ENCODE measurements at regions not wholly inside any gene's neighbourhood (a gene's known extent, or its start where the extent isn't known, plus 50 kb on each side); places are given as distances from the start of the nearest gene placed in this dataset.
"Not testable (repeated sequence)": the region's sequence is repeated elsewhere in the genome, so short reads cannot be mapped to it uniquely, and the experiment has no call there.

GRCh38 chr15:38002883-38003477 lies 68.5 kb downstream of the TMCO5A start:
- H3K36me3 Mint-ChIP-seq, result no peaks in the 10 kb centered on the region
- no peaks in the 10 kb centered on the region for H3K9me3 Mint-ChIP-seq
- H3K4me3 Mint-ChIP-seq, result no peak overlapping the region
- H3K4me1 Mint-ChIP-seq, result no peaks in the 10 kb centered on the region
- H3K27ac Mint-ChIP-seq, result no peak overlapping the region
- peak; percentile 28 for DNase-seq
- CTCF ChIA-PET, result interaction anchor here (0.6 to 1.5 kb wide), 2 partner anchors 347 to 1763 kb away, joined by 3 to 4 read pairs; no protein-coding TSS in a partner anchor
- no peaks in the 10 kb centered on the region for H3K27me3 Mint-ChIP-seq

GRCh38 chr15:38004218-38004861 lies 69.9 kb downstream of the TMCO5A start:
- Mint-ChIP-seq H3K4me1 (no peaks in the 10 kb centered on the region), H3K9me3 (no peaks in the 10 kb centered on the region), H3K27ac (no peak overlapping the region), H3K36me3 (no peaks in the 10 kb centered on the region), H3K4me3 (no peak overlapping the region), H3K27me3 (no peaks in the 10 kb centered on the region)
- CTCF ChIA-PET, result no interaction called here
- no peak for DNase-seq

DNA sequence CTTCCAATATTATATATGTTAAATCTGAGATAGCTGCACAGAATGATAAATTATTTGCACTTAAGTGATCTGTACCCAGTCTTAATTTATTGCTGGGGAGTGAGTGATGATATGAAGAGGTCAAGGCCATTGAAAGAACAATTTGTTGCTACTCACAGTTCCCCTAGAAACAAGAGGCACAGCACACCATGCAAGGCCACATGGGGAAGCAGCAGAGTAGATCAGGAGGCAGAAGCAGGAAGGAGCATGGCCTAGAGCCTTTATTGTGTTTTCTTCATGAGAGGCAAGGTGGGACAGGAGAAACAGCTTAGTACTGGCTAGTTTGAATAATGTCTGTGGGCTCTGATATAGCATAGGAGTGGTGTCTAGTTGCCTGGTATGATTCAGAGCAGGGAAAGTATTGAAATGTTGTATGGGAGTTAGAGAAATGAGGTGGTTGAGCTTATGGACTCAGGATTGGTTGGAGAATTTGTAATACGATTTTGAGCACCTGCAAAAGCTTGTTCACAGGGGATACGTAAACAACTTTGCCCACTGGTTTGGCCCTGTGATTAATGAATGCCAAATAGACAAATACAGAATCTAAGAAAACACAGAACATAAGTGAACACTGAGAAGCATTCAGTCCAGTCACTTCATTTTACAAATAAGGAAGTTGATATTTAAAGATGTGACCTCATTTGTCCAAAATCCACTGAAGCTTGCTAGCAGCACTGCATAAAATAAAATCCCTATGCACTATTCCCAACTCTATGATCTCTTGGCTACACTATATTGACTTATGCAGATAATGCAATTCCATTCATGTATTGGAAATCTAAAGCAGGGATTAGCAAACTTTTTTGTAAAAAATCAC lies 71.7 kb downstream of the TMCO5A start:
- no peaks in the 10 kb centered on the region for H3K4me1 Mint-ChIP-seq

DNA sequence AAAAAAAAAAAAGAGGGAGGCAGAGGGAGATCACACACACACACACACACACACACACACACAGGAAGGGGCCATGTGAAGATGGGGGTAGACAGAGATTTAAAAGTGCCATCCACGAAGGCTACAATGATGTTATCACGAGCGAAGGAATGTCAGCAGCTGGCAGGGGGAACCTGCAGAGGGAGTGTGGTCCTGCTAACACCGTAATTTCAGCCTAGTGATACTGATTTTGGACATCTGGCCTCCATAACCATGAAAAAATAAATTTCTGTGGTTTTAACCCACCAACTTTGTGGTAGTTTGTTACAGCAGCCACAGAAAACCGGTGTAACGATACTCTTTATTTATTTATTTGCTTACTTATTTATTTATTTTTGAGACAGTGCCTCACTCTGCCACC lies 76.0 kb downstream of the TMCO5A start:
- H3K4me3 Mint-ChIP-seq, result no peak overlapping the region
- no peak for DNase-seq
- CTCF ChIA-PET, result no interaction called here
- H3K27me3 Mint-ChIP-seq, result no peaks in the 10 kb centered on the region
- no peaks in the 10 kb centered on the region for H3K4me1 Mint-ChIP-seq
- no peak overlapping the region for H3K27ac Mint-ChIP-seq
- no peaks in the 10 kb centered on the region for H3K9me3 Mint-ChIP-seq
- H3K36me3 Mint-ChIP-seq, result no peaks in the 10 kb centered on the region

More for the DNA sequence above, 71.7 kb downstream of the TMCO5A start:
- Mint-ChIP-seq H3K27me3 (no peaks in the 10 kb centered on the region), H3K4me3 (no peak overlapping the region), H3K36me3 (no peaks in the 10 kb centered on the region), H3K9me3 (no peaks in the 10 kb centered on the region), H3K27ac (no peak overlapping the region)
- DNase-seq, result no peak
- CTCF ChIA-PET, result interaction anchor here (1.2 kb wide), 1 partner anchor 8 kb away, joined by 3 read pairs; no protein-coding TSS in a partner anchor

DNA sequence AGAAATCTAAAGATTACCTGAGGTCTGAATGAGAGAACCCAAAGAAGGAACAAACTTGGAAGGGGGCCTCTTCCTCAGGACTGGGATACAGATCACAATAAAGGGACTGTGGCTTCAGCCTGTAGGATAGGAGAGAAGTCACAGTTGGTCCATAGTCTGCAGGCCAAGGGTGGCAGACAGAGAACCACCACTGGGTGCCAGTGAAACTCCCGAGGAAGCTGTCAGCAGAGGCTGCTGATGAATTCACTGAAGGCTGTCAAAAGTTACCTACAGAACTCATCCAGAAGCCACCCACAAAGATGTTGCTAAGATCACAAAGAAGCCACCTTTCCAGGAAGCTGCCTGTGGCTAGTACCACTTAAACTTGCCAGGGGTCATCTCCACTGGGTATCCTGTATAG lies 78.5 kb downstream of the TMCO5A start:
- Mint-ChIP-seq H3K27ac (no peak overlapping the region), H3K9me3 (no peaks in the 10 kb centered on the region), H3K4me1 (no peaks in the 10 kb centered on the region), H3K27me3 (no peaks in the 10 kb centered on the region), H3K4me3 (no peak overlapping the region), H3K36me3 (no peaks in the 10 kb centered on the region)
- CTCF ChIA-PET, result no interaction called here
- no peak for DNase-seq

GRCh38 chr15:38017721-38018120 lies 83.3 kb downstream of the TMCO5A start:
- Mint-ChIP-seq H3K27me3 (no peaks in the 10 kb centered on the region), H3K36me3 (no peaks in the 10 kb centered on the region), H3K9me3 (no peaks in the 10 kb centered on the region), H3K4me3 (no peak overlapping the region), H3K27ac (no peak overlapping the region), H3K4me1 (no peaks in the 10 kb centered on the region)
- CTCF ChIA-PET, result no interaction called here
- no peak for DNase-seq

DNA sequence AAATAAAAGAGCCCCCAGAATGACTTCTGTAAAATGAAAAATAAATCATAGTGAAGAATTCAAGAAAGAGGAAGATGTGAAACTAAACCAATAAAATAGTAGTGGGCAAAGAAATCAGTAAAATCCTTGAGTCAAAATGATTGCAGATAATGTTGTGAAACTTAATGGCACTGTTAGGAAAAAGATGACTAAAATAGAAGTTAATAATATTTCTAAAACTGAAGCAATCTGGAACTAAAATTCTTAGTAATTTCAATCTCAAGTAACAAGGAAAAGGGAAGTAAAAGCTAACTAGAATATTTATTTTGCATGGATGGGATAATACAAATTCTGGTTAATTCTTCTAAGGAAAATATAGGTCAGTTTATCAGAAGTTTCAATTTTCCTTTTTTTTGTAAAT lies 84.6 kb downstream of the TMCO5A start:
- DNase-seq, result no peak
- CTCF ChIA-PET, result no interaction called here
- no peaks in the 10 kb centered on the region for H3K9me3 Mint-ChIP-seq
- no peak overlapping the region for H3K27ac Mint-ChIP-seq
- H3K4me3 Mint-ChIP-seq, result no peak overlapping the region
- H3K27me3 Mint-ChIP-seq, result no peaks in the 10 kb centered on the region
- H3K4me1 Mint-ChIP-seq, result no peaks in the 10 kb centered on the region
- no peaks in the 10 kb centered on the region for H3K36me3 Mint-ChIP-seq

DNA sequence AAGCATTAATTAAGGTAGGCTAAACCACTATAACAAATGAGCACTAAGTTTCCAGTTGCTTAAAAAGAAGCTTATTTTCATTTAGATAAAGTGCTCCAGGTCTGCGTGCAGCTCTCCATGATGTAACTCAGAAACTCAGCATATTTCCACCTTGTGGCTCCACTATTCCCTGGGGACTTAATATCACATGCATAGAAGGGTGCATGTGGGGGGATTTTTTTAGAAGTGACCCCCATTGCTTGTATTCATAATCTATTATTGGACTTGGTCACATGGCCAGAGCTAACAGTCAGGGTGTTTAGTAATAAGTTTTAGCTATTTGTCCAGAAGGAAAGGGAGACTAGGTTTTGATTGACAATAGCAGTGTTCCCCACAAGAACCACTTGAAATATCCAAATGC lies 86.8 kb downstream of the TMCO5A start:
- no peaks in the 10 kb centered on the region for H3K9me3 Mint-ChIP-seq
- CTCF ChIA-PET, result no interaction called here
- no peak for DNase-seq
- H3K27ac Mint-ChIP-seq, result no peak overlapping the region
- no peaks in the 10 kb centered on the region for H3K27me3 Mint-ChIP-seq
- H3K4me1 Mint-ChIP-seq, result no peaks in the 10 kb centered on the region
- no peak overlapping the region for H3K4me3 Mint-ChIP-seq
- H3K36me3 Mint-ChIP-seq, result no peaks in the 10 kb centered on the region

DNA sequence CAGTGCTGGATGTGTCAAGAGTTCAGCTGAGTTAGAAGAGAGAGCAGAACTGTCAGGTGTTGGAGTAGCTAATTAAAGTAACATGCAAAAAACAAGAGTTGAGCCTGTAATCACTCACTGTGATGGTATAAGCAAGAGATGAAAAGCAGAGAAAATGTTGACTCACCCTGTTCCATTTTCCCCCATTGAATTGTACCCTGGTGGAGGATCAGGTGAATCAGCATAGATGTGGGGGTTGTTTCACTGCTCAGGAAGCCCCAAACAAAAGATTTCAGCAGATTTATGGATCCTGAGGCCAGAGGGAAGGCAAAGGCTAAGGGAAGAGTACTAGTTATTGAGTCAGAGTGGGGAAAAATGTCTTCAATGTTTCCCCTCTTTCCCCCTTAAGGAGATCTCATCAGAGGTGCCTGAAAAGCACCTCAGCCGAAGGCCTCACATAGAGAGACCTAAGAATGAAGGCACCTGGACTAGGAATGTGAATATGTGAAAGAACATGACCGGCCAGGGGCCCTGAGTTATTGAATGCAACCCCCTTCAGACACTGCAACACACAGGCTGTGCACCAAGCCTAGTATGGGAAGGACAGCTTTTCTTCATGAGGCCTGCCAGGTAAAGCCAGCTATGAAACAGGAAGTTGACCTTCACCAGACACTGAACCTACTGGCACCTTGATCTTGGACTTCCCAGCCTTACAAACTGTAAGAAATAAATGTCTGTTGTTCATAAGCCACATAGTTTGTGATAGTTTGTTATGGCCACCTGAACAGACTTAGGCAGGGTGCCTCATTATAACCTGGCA lies 90.1 kb downstream of the TMCO5A start:
- no peak for DNase-seq
- Mint-ChIP-seq H3K4me3 (no peak overlapping the region), H3K27ac (no peak overlapping the region), H3K9me3 (no peaks in the 10 kb centered on the region), H3K4me1 (no peaks in the 10 kb centered on the region), H3K27me3 (no peaks in the 10 kb centered on the region), H3K36me3 (no peaks in the 10 kb centered on the region)
- CTCF ChIA-PET, result no interaction called here

DNA sequence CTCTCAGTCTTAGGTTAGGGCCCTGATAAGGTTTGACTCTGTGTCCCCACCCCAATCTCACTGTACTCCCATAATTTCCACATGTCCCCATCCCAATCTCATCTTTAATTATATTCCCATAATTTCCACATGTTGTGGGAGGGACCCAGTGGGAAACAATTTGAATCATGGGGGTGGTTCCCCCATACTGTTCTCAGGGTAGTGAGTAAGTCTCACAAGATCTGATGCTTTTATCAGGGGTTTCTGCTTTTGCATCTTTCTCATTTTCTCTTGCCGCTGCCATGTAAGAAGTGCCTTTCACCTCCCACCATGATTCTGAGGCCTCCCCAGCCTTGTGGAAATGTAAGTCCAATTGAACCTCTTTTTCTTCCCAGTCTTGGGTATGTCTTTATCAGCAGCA lies 91.2 kb downstream of the TMCO5A start:
- H3K36me3 Mint-ChIP-seq, H3K27me3 Mint-ChIP-seq, H3K9me3 Mint-ChIP-seq, DNase-seq, H3K4me1 Mint-ChIP-seq, H3K27ac Mint-ChIP-seq, CTCF ChIA-PET, H3K4me3 Mint-ChIP-seq: not testable (repeated sequence)

GRCh38 chr15:38028869-38029268 lies 94.4 kb downstream of the TMCO5A start:
- Mint-ChIP-seq H3K4me1 (no peaks in the 10 kb centered on the region), H3K4me3 (no peak overlapping the region), H3K27me3 (no peaks in the 10 kb centered on the region), H3K36me3 (no peaks in the 10 kb centered on the region), H3K9me3 (peaks cover 3% of the 10 kb centered on the region), H3K27ac (no peak overlapping the region)
- DNase-seq, result no peak
- CTCF ChIA-PET, result interaction anchor here (0.7 kb wide), 1 partner anchor 1005 kb away, joined by 3 read pairs; no protein-coding TSS in a partner anchor

GRCh38 chr15:38029736-38030135 lies 95.3 kb downstream of the TMCO5A start:
- no peaks in the 10 kb centered on the region for H3K4me1 Mint-ChIP-seq
- no peaks in the 10 kb centered on the region for H3K27me3 Mint-ChIP-seq
- no peak overlapping the region for H3K27ac Mint-ChIP-seq
- H3K36me3 Mint-ChIP-seq, result no peaks in the 10 kb centered on the region
- CTCF ChIA-PET, result no interaction called here
- H3K4me3 Mint-ChIP-seq, result no peak overlapping the region
- DNase-seq, result no peak
- H3K9me3 Mint-ChIP-seq, result peaks cover 3% of the 10 kb centered on the region

DNA sequence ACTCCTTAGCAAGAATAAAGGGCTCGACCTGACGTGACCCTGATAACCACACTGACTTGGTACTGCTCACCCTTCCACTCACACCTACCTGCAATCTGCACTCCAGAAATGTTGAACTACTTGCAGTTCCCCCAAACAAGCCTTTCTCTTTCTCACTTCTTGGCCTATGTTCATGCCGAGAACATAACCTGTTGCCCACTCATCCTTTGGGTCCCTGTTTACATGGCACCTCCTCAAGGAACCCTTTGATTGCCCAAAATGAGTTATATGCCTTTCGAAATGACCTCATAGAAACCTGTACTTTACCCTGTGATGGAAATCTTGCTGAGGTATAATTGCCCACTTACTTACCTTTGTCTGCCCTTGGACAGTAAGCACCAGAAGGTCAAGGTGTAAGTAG lies 96.2 kb downstream of the TMCO5A start:
- H3K4me1 Mint-ChIP-seq, result no peaks in the 10 kb centered on the region
- CTCF ChIA-PET, result no interaction called here
- no peaks in the 10 kb centered on the region for H3K36me3 Mint-ChIP-seq
- peaks cover 3% of the 10 kb centered on the region for H3K9me3 Mint-ChIP-seq
- H3K27me3 Mint-ChIP-seq, result no peaks in the 10 kb centered on the region
- DNase-seq, result no peak
- no peak overlapping the region for H3K4me3 Mint-ChIP-seq
- H3K27ac Mint-ChIP-seq, result no peak overlapping the region

GRCh38 chr15:38035701-38036100 lies 101.3 kb downstream of the TMCO5A start:
- Mint-ChIP-seq H3K27ac (no peak overlapping the region), H3K27me3 (no peaks in the 10 kb centered on the region), H3K9me3 (peaks cover 3% of the 10 kb centered on the region), H3K4me1 (no peaks in the 10 kb centered on the region), H3K4me3 (no peak overlapping the region), H3K36me3 (no peaks in the 10 kb centered on the region)
- CTCF ChIA-PET, result no interaction called here
- DNase-seq, result no peak
